IMR-90 (cell line): ENCODE measurements at regions not wholly inside any gene's neighbourhood (a gene's known extent, or its start where the extent isn't known, plus 50 kb on each side); places are given as distances from the start of the nearest gene placed in this dataset.

Experiments
- BHLHE40 ChIP-seq: fragments of 150-350 bp; IDR thresholded peaks from 2 replicates; pipeline ENCODE4 v1.6.1; 2016; ENCODE audit warnings: mild to moderate bottlenecking, low read depth, low read length
- CEBPB ChIP-seq: IDR thresholded peaks from 2 replicates; pipeline ENCODE4 v1.6.1; 2012; ENCODE audit warnings: low read depth, low read length, improper control_type of control experiment
- CTCF ChIP-seq: conservative IDR thresholded peaks from 2 replicates; pipeline ENCODE4 v1.5.1; 2012; ENCODE audit warnings: mild to moderate bottlenecking, low read depth, low read length, improper control_type of control experiment
- ELK1 ChIP-seq: fragments of 150-350 bp; IDR thresholded peaks from 2 replicates; pipeline ENCODE4 v1.6.1; 2016; ENCODE audit warnings: low read depth, mild to moderate bottlenecking, low read length, moderate library complexity, borderline replicate concordance
- FOS ChIP-seq: fragments of 150-350 bp; IDR thresholded peaks from 2 replicates; pipeline ENCODE4 v1.6.1; 2016; ENCODE audit warnings: low read depth, low read length
- POLR2A ChIP-seq: IDR thresholded peaks from 2 replicates; pipeline ENCODE4 v1.6.1; 2012; ENCODE audit warnings: mild to moderate bottlenecking, low read depth, low read length
- RCOR1 ChIP-seq: IDR thresholded peaks from 2 replicates; pipeline ENCODE4 v1.6.1; 2012; ENCODE audit warnings: mild to moderate bottlenecking, low read length, improper control_type of control experiment; ENCODE audit not compliant: insufficient replicate concordance
- SMC3 ChIP-seq: fragments of 150-350 bp; IDR thresholded peaks from 2 replicates; pipeline ENCODE4 v1.6.1; 2016; ENCODE audit warnings: low read depth, mild to moderate bottlenecking, antibody characterized with exemption, low read length, moderate library complexity

GRCh38 chr7:84591897-84592296 lies 397.3 kb upstream of the SEMA3A start:
- TF ChIP-seq CTCF (no peak), CEBPB (no peak), FOS (no peak), POLR2A (no peak), RCOR1 (no peak), ELK1 (no peak), BHLHE40 (no peak), SMC3 (no peak)
